ENCODE measurements at regions not wholly inside any gene's neighbourhood (a gene's known extent, or its start where the extent isn't known, plus 50 kb on each side); places are given as distances from the start of the nearest gene placed in this dataset.

- DNase-seq (ENCODE audit: low spot score), result no peak
Measured at GRCh38 chr22:42180349-42180842, 49.8 kb upstream of the CYP2D6 start.

Data from AG08396 (cell line).